Liver (tissue), 3 donors: ENCODE measurements at regions not wholly inside any gene's neighbourhood (a gene's known extent, or its start where the extent isn't known, plus 50 kb on each side); places are given as distances from the start of the nearest gene placed in this dataset.

Experiments used
- FOXA1 ChIP-seq: IDR thresholded peaks from 2 replicates; pipeline ENCODE4 v1.6.1; 2016; ENCODE audit warnings: antibody characterized with exemption
- FOXA2 ChIP-seq: IDR thresholded peaks from 2 replicates; pipeline ENCODE4 v1.6.1; 2016; ENCODE audit warnings: antibody characterized with exemption
- GABPA ChIP-seq, 2 donors: IDR thresholded peaks in 1 of 2; conservative IDR thresholded peaks in 1 of 2; 2 replicates each; pipeline ENCODE4 v1.6.1; 2016; ENCODE audit warnings: antibody characterized with exemption in 2 of 2, mild to moderate bottlenecking in 1 of 2, moderate library complexity in 1 of 2
- HNF4G ChIP-seq: IDR thresholded peaks from 2 replicates; pipeline ENCODE4 v1.6.1; 2016; ENCODE audit warnings: antibody characterized with exemption
- JUND ChIP-seq, 2 donors: IDR thresholded peaks; 2 replicates each; pipeline ENCODE4 v1.6.1; 2016; ENCODE audit warnings: antibody characterized with exemption in 2 of 2
- MAX ChIP-seq: IDR thresholded peaks from 2 replicates; pipeline ENCODE4 v1.6.1; 2016; ENCODE audit warnings: antibody characterized with exemption
- SP1 ChIP-seq: IDR thresholded peaks from 2 replicates; pipeline ENCODE4 v1.6.1; 2018; ENCODE audit warnings: antibody characterized with exemption, mild to moderate bottlenecking
- TAF1 ChIP-seq: conservative IDR thresholded peaks from 2 replicates; pipeline ENCODE4 v1.6.1; 2016; ENCODE audit warnings: antibody characterized with exemption, mild to moderate bottlenecking
- YY1 ChIP-seq: IDR thresholded peaks from 2 replicates; pipeline ENCODE4 v1.6.1; 2016; ENCODE audit warnings: antibody characterized with exemption, mild to moderate bottlenecking
- TF ChIP-seq, protein P1 (sequence below): fragments of 150-350 bp; IDR thresholded peaks from 2 replicates; pipeline ENCODE4 v1.5.1; 2017; ENCODE audit warnings: improper control_type of control experiment, low read depth, low read length; ENCODE audit not compliant: missing input control
- TF ChIP-seq, protein P2 (sequence below): IDR thresholded peaks from 2 replicates; pipeline ENCODE4 v1.6.1; 2016; ENCODE audit warnings: antibody characterized with exemption
- TF ChIP-seq, protein P3 (sequence below): IDR thresholded peaks from 2 replicates; pipeline ENCODE4 v1.6.1; 2016; ENCODE audit warnings: antibody characterized with exemption, mild to moderate bottlenecking
- donor health status: healthy.
- donor health status: healthy.

- TF ChIP-seq TAF1 (no peak), FOXA1 (no peak), YY1 (no peak), MAX (no peak), SP1 (no peak), JUND (IDR thresholded peaks at IDR 0.05) (no peak), GABPA (IDR thresholded peaks at IDR 0.05 in 1 of 2, conservative IDR thresholded peaks at IDR 0.05 in 1 of 2) (no peak), HNF4G (no peak), FOXA2 (no peak)
- TF ChIP-seq, protein P1, sequence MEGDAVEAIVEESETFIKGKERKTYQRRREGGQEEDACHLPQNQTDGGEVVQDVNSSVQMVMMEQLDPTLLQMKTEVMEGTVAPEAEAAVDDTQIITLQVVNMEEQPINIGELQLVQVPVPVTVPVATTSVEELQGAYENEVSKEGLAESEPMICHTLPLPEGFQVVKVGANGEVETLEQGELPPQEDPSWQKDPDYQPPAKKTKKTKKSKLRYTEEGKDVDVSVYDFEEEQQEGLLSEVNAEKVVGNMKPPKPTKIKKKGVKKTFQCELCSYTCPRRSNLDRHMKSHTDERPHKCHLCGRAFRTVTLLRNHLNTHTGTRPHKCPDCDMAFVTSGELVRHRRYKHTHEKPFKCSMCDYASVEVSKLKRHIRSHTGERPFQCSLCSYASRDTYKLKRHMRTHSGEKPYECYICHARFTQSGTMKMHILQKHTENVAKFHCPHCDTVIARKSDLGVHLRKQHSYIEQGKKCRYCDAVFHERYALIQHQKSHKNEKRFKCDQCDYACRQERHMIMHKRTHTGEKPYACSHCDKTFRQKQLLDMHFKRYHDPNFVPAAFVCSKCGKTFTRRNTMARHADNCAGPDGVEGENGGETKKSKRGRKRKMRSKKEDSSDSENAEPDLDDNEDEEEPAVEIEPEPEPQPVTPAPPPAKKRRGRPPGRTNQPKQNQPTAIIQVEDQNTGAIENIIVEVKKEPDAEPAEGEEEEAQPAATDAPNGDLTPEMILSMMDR: no peak
- TF ChIP-seq, protein P2, sequence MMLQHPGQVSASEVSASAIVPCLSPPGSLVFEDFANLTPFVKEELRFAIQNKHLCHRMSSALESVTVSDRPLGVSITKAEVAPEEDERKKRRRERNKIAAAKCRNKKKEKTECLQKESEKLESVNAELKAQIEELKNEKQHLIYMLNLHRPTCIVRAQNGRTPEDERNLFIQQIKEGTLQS: no peak
- TF ChIP-seq, protein P3, sequence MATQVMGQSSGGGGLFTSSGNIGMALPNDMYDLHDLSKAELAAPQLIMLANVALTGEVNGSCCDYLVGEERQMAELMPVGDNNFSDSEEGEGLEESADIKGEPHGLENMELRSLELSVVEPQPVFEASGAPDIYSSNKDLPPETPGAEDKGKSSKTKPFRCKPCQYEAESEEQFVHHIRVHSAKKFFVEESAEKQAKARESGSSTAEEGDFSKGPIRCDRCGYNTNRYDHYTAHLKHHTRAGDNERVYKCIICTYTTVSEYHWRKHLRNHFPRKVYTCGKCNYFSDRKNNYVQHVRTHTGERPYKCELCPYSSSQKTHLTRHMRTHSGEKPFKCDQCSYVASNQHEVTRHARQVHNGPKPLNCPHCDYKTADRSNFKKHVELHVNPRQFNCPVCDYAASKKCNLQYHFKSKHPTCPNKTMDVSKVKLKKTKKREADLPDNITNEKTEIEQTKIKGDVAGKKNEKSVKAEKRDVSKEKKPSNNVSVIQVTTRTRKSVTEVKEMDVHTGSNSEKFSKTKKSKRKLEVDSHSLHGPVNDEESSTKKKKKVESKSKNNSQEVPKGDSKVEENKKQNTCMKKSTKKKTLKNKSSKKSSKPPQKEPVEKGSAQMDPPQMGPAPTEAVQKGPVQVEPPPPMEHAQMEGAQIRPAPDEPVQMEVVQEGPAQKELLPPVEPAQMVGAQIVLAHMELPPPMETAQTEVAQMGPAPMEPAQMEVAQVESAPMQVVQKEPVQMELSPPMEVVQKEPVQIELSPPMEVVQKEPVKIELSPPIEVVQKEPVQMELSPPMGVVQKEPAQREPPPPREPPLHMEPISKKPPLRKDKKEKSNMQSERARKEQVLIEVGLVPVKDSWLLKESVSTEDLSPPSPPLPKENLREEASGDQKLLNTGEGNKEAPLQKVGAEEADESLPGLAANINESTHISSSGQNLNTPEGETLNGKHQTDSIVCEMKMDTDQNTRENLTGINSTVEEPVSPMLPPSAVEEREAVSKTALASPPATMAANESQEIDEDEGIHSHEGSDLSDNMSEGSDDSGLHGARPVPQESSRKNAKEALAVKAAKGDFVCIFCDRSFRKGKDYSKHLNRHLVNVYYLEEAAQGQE: no peak
Measured at GRCh38 chr18:53948991-53949390, 275.5 kb downstream of the MBD2 start.
